ENCODE measurements at regions not wholly inside any gene's neighbourhood (a gene's known extent, or its start where the extent isn't known, plus 50 kb on each side); places are given as distances from the start of the nearest gene placed in this dataset.

DNA sequence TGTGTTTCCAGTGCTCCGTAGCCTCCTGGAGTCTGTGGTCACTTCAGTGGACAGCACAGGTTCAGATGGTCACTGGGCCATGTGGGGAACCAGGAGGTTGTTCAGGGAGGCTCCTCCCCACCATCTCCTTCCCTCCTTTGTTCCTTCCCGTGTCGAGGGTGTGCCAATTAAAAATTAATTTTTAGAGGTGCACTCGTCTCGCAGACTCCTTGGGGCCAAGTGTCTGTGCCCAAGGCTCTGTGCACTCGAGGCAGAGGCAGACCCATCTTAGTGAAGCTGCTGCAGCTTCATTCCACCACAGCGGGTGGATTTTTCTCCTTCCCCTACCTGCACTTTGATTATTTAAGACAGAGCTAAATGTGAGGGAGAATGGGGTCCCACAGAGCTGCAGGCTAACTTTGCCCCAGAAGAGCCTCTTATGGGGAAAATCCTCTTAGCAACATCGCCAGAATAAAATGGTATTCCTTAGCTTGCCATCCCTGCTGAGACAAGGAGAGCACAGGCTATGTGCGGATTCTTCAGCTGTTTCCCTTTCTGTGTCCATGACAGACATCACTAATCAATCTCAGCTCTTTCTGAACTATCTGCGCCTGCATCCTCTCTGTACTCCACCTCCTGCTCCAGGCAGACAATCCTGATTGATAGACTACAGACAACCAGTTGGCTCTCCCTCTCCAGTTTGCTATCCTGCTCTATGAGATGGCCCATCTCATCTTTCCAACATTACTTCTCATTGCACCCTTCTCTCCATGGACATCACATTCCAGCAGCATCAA is 159.5 kb downstream of the VRK1 start:
- Histone ChIP-seq H3K27ac (ENCODE audit: low read depth, low read length) (no peak overlapping the region), H3K4me3 (ENCODE audit: low read length in 3 of 3) (no peak overlapping the region), H3K36me3 (ENCODE audit: control insufficient read depth in 3 of 3, insufficient read depth in 3 of 3, low read length in 3 of 3) (no peaks in the 10 kb centered on the region), H3K9me3 (ENCODE audit: control insufficient read depth in 3 of 3, low read length in 3 of 3) (peaks cover 0 to 3% (median 0%) of the 10 kb centered on the region in 3 donors), H3K27me3 (ENCODE audit: control insufficient read depth in 3 of 3, insufficient read depth in 3 of 3, low read length in 3 of 3) (peaks cover 0 to 4% (median 0%) of the 10 kb centered on the region in 3 donors), H3K4me1 (ENCODE audit: control insufficient read depth in 3 of 3, insufficient read depth in 3 of 3, low read length in 3 of 3) (no peaks in the 10 kb centered on the region), H3K9ac (ENCODE audit: low read depth in 1 of 3, low read length in 3 of 3) (no peak overlapping the region)

GRCh38 chr14:96958057-96958456 is 160.9 kb downstream of the VRK1 start:
- H3K27me3 ChIP-seq (ENCODE audit: control insufficient read depth in 3 of 3, insufficient read depth in 3 of 3, low read length in 3 of 3): peaks cover 0 to 4% (median 0%) of the 10 kb centered on the region in 3 donors
- no peak overlapping the region for H3K27ac ChIP-seq (ENCODE audit: low read depth, low read length)
- no peaks in the 10 kb centered on the region for H3K4me1 ChIP-seq (ENCODE audit: control insufficient read depth in 3 of 3, insufficient read depth in 3 of 3, low read length in 3 of 3)
- peaks cover 0 to 3% (median 3%) of the 10 kb centered on the region in 3 donors for H3K9me3 ChIP-seq (ENCODE audit: control insufficient read depth in 3 of 3, low read length in 3 of 3)
- H3K4me3 ChIP-seq (ENCODE audit: low read length in 3 of 3): no peak overlapping the region
- H3K36me3 ChIP-seq (ENCODE audit: control insufficient read depth in 3 of 3, insufficient read depth in 3 of 3, low read length in 3 of 3): no peaks in the 10 kb centered on the region
- no peak overlapping the region for H3K9ac ChIP-seq (ENCODE audit: low read depth in 1 of 3, low read length in 3 of 3)

DNA sequence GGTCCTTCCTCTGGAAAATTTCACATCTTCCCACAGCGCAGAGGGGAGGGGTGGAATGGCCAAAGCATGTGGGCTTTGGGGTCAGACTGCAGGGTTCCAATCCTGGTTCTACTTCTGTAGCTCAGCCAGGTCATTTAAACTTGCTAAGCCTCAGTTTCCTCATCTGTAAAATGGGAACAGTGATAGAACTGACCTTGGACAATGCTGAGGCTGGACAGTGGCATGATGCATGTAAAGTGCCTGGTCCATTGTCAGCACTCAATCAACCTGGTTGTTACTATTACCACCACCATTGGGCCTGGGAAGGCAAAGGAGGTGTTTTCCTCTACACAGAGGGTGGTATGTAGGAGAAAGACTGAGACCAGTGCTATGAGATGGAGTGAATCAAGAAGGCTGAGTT is 162.8 kb downstream of the VRK1 start:
- peaks cover 0 to 4% (median 0%) of the 10 kb centered on the region in 3 donors for H3K27me3 ChIP-seq (ENCODE audit: control insufficient read depth in 3 of 3, insufficient read depth in 3 of 3, low read length in 3 of 3)
- H3K9ac ChIP-seq (ENCODE audit: low read depth in 1 of 3, low read length in 3 of 3): no peak overlapping the region
- peaks cover 0 to 3% (median 3%) of the 10 kb centered on the region in 3 donors for H3K9me3 ChIP-seq (ENCODE audit: control insufficient read depth in 3 of 3, low read length in 3 of 3)
- no peaks in the 10 kb centered on the region for H3K36me3 ChIP-seq (ENCODE audit: control insufficient read depth in 3 of 3, insufficient read depth in 3 of 3, low read length in 3 of 3)
- H3K27ac ChIP-seq (ENCODE audit: low read depth, low read length): no peak overlapping the region
- H3K4me1 ChIP-seq (ENCODE audit: control insufficient read depth in 3 of 3, insufficient read depth in 3 of 3, low read length in 3 of 3): no peaks in the 10 kb centered on the region
- H3K4me3 ChIP-seq (ENCODE audit: low read length in 3 of 3): no peak overlapping the region

GRCh38 chr14:96960598-96961116 is 163.5 kb downstream of the VRK1 start:
- Histone ChIP-seq H3K36me3 (ENCODE audit: control insufficient read depth in 3 of 3, insufficient read depth in 3 of 3, low read length in 3 of 3) (no peaks in the 10 kb centered on the region), H3K27me3 (ENCODE audit: control insufficient read depth in 3 of 3, insufficient read depth in 3 of 3, low read length in 3 of 3) (peaks cover 0 to 4% (median 0%) of the 10 kb centered on the region in 3 donors), H3K9me3 (ENCODE audit: control insufficient read depth in 3 of 3, low read length in 3 of 3) (peaks cover 0 to 3% (median 3%) of the 10 kb centered on the region in 3 donors), H3K4me1 (ENCODE audit: control insufficient read depth in 3 of 3, insufficient read depth in 3 of 3, low read length in 3 of 3) (no peaks in the 10 kb centered on the region), H3K27ac (ENCODE audit: low read depth, low read length) (no peak overlapping the region), H3K9ac (ENCODE audit: low read depth in 1 of 3, low read length in 3 of 3) (no peak overlapping the region), H3K4me3 (ENCODE audit: low read length in 3 of 3) (no peak overlapping the region)

DNA sequence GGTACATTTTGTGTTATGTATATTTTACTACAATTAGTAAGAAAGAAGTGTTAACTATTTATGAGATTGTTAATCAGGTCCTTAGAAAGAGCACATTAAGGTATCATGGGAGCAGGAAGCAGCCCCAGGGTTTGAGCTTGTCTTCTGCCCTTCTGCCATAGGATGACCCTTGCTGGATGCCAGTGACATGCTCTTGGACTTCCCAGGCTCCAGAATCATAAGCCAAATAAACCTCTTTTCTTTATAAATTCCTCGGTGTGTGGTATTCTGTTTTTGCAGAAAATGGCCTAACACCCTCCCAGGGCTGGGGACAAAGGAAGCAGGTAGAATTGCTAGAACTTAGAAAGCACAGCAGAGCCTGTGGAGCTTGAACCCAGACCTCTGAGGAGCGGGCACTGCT is 164.7 kb downstream of the VRK1 start:
- Histone ChIP-seq H3K27ac (ENCODE audit: low read depth, low read length) (no peak overlapping the region), H3K9me3 (ENCODE audit: control insufficient read depth in 3 of 3, low read length in 3 of 3) (peaks cover under 1 to 3% (median 3%) of the 10 kb centered on the region in 3 donors), H3K9ac (ENCODE audit: low read depth in 1 of 3, low read length in 3 of 3) (no peak overlapping the region), H3K4me1 (ENCODE audit: control insufficient read depth in 3 of 3, insufficient read depth in 3 of 3, low read length in 3 of 3) (no peaks in the 10 kb centered on the region), H3K36me3 (ENCODE audit: control insufficient read depth in 3 of 3, insufficient read depth in 3 of 3, low read length in 3 of 3) (no peaks in the 10 kb centered on the region), H3K4me3 (ENCODE audit: low read length in 3 of 3) (no peak overlapping the region), H3K27me3 (ENCODE audit: control insufficient read depth in 3 of 3, insufficient read depth in 3 of 3, low read length in 3 of 3) (peaks cover 0 to 4% (median 0%) of the 10 kb centered on the region in 3 donors)

DNA sequence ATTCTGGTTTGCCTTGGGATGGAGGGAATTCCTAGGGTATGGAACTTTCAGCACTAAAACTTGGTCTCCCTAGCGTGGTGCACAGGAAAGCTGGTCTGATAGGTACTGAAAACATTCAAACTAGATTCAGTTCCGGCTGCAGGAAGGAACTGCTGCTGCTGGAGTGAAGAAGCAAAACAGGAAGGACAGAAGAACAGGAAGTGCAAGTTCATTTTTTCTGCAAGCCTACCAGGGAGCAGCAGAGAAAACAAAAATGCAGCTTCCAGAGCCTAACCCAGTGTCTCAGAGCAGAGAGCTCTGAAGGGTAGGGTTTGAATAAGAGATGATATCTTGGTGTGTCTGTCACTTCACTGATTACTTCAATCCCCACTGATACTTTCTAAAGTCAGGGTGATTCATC is 165.2 kb downstream of the VRK1 start:
- Histone ChIP-seq H3K4me3 (ENCODE audit: low read length in 3 of 3) (no peak overlapping the region), H3K27ac (ENCODE audit: low read depth, low read length) (no peak overlapping the region), H3K4me1 (ENCODE audit: control insufficient read depth in 3 of 3, insufficient read depth in 3 of 3, low read length in 3 of 3) (no peaks in the 10 kb centered on the region), H3K9ac (ENCODE audit: low read depth in 1 of 3, low read length in 3 of 3) (no peak overlapping the region), H3K9me3 (ENCODE audit: control insufficient read depth in 3 of 3, low read length in 3 of 3) (peaks cover 3 to 4% (median 3%) of the 10 kb centered on the region in 3 donors), H3K36me3 (ENCODE audit: control insufficient read depth in 3 of 3, insufficient read depth in 3 of 3, low read length in 3 of 3) (no peaks in the 10 kb centered on the region), H3K27me3 (ENCODE audit: control insufficient read depth in 3 of 3, insufficient read depth in 3 of 3, low read length in 3 of 3) (peaks cover 0 to 4% (median 0%) of the 10 kb centered on the region in 3 donors)

- Histone ChIP-seq H3K4me3 (ENCODE audit: low read length in 3 of 3) (no peak overlapping the region), H3K27ac (ENCODE audit: low read depth, low read length) (no peak overlapping the region), H3K36me3 (ENCODE audit: control insufficient read depth in 3 of 3, insufficient read depth in 3 of 3, low read length in 3 of 3) (no peaks in the 10 kb centered on the region), H3K9ac (ENCODE audit: low read depth in 1 of 3, low read length in 3 of 3) (no peak overlapping the region), H3K9me3 (ENCODE audit: control insufficient read depth in 3 of 3, low read length in 3 of 3) (peaks cover 3 to 6% (median 3%) of the 10 kb centered on the region in 3 donors), H3K4me1 (ENCODE audit: control insufficient read depth in 3 of 3, insufficient read depth in 3 of 3, low read length in 3 of 3) (no peaks in the 10 kb centered on the region), H3K27me3 (ENCODE audit: control insufficient read depth in 3 of 3, insufficient read depth in 3 of 3, low read length in 3 of 3) (no peaks in the 10 kb centered on the region)
These were observed 167.7 kb downstream of the VRK1 start for GRCh38 chr14:96964726-96965415.

GRCh38 chr14:96965885-96966595 is 168.9 kb downstream of the VRK1 start:
- Histone ChIP-seq H3K9ac (ENCODE audit: low read depth in 1 of 3, low read length in 3 of 3) (no peak overlapping the region), H3K9me3 (ENCODE audit: control insufficient read depth in 3 of 3, low read length in 3 of 3) (peaks cover 0 to 6% (median 3%) of the 10 kb centered on the region in 3 donors), H3K27me3 (ENCODE audit: control insufficient read depth in 3 of 3, insufficient read depth in 3 of 3, low read length in 3 of 3) (no peaks in the 10 kb centered on the region), H3K4me1 (ENCODE audit: control insufficient read depth in 3 of 3, insufficient read depth in 3 of 3, low read length in 3 of 3) (no peaks in the 10 kb centered on the region), H3K27ac (ENCODE audit: low read depth, low read length) (no peak overlapping the region), H3K36me3 (ENCODE audit: control insufficient read depth in 3 of 3, insufficient read depth in 3 of 3, low read length in 3 of 3) (no peaks in the 10 kb centered on the region), H3K4me3 (ENCODE audit: low read length in 3 of 3) (no peak overlapping the region)

DNA sequence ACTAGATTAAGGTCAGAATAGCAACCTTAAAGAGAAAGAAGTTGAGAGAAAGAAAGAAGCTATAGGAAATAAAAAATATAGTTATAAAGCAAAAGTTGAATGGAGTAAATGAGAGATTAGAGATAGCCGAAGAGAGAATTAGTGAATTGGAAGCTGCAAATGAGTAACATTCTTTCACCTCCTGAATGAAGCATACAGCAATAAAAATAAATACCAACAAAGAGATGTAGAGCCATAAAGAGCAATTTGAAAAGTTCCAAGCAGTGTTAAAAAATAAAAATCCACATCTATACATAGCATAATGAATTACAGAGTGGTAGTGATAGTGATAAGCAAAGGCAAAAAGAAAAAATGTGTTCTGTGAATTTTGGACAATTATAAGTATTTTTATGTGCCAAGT is 177.9 kb downstream of the VRK1 start:
- no peaks in the 10 kb centered on the region for H3K4me1 ChIP-seq (ENCODE audit: control insufficient read depth in 3 of 3, insufficient read depth in 3 of 3, low read length in 3 of 3)
- H3K9ac ChIP-seq (ENCODE audit: low read depth in 1 of 3, low read length in 3 of 3): no peak overlapping the region
- H3K27me3 ChIP-seq (ENCODE audit: control insufficient read depth in 3 of 3, insufficient read depth in 3 of 3, low read length in 3 of 3): peaks cover 0 to 2% (median 0%) of the 10 kb centered on the region in 3 donors
- no peak overlapping the region for H3K4me3 ChIP-seq (ENCODE audit: low read length in 3 of 3)
- no peaks in the 10 kb centered on the region for H3K36me3 ChIP-seq (ENCODE audit: control insufficient read depth in 3 of 3, insufficient read depth in 3 of 3, low read length in 3 of 3)
- H3K27ac ChIP-seq (ENCODE audit: low read depth, low read length): no peak overlapping the region
- H3K9me3 ChIP-seq (ENCODE audit: control insufficient read depth in 3 of 3, low read length in 3 of 3): peaks cover 0 to 5% (median 2%) of the 10 kb centered on the region in 3 donors

Measured in skeletal muscle tissue (tissue), 3 donors.